Left renal cortex interstitium (tissue), 4 donors: ENCODE measurements at regions not wholly inside any gene's neighbourhood (a gene's known extent, or its start where the extent isn't known, plus 50 kb on each side); places are given as distances from the start of the nearest gene placed in this dataset.

Experiments used
- DNase-seq, 4 donors: peaks; one replicate each; pipeline ENCODE4 v3.0.0-alpha.2; 2013; ENCODE audit warnings: low read depth in 4 of 4, low spot score in 2 of 4, missing footprints in 1 of 4

DNA sequence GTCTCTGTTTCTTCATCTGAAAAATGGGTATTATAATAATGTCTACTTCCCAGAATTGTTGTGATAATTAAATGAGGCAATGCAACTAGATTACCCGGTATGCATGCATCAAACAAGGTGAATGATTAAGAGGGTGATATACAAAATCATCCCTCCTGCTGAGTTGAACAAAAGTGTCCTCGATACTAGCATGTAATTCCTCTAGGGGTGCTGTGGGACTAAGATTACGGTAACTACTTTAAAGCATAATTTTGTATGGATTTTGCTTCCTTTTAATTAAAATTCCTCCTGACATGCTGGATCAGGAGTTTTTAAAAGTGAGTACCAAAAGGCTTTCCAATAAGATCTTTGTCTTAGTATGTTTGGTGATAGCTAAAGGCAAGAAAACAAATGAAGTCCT, 98.7 kb upstream of the PRMT6 start:
- DNase-seq: no peak

DNA sequence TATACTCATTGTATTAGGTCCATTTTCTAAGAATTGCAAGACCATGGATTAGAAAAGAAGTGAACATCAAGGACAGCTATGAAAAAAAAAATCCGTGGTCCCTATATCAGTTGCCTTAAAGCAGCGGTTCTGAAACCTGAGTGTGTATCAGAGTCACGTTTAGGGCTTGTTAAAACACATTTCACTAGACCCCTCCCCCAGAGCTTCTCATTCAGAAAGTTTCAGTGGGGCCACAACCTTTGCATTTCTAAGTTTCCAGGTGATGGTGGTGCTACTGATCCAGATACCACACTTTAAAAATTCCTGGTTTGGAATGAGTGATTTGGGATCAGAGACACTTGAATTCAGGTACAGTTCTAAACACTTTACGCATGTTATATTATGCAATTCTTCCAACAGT, 96.1 kb upstream of the PRMT6 start:
- no peak for DNase-seq

- DNase-seq: no peak
These were observed 94.8 kb upstream of the PRMT6 start for GRCh38 chr1:106961646-106962045.

DNA sequence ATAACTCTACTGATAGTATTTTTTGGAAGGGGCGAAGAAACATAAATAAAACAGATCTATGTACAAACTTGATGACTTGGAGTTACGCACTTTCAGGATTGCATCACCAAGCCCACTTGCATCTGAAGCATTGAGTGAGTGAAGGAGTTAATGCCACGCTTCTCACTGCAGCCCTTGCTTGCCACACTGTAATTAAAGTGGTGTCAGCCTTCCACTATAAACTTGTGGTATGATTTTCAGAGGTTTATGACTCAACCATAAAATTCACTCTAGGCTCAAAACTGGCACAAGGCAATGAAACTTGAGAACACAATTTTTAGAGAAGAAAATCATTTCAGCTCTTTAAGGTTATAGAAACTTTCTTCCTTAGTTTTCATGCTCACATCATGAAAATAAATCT, 93.9 kb upstream of the PRMT6 start:
- DNase-seq: no peak

- no peak for DNase-seq
These were observed 92.0 kb upstream of the PRMT6 start for GRCh38 chr1:106964495-106964894.

- DNase-seq: no peak
These were observed 87.8 kb upstream of the PRMT6 start for GRCh38 chr1:106968644-106969043.

DNA sequence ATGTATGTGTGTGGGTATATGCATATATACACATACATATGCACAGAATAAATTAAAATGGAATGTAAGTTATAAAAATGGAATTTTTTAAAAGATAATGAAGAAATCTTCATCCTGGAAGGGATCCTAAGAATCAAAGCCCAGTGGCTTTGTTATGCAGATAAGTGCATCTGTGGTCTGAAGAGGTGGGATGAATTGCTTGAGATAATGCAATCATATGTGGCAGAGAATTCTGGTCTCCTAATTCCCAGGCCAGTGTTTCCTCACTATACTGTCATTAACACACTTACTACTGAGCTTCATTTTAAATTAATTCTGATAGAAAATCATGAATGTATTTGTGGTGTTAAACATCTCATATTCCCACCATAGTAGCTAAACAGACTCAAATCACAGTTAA, 86.7 kb upstream of the PRMT6 start:
- no peak for DNase-seq

GRCh38 chr1:106972074-106972473, 84.4 kb upstream of the PRMT6 start:
- DNase-seq: no peak

DNA sequence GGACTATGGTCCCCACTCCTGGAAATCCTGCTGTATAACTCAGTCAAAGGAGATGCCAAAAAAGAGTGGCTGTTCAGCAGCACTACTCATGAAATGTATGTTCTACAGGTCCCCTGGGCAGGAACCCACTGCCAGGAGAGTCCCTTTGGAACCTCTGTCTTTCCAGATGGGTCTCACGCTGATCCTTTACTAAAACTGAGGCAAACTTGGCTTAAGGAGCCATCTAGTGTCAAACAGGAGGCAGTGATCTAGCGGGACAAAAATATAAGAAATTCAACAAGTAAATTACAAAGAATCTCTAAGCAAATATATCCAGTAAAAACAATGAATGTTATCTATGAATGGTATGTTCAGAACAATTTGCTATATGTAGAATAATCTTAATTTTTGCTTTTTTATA, 80.5 kb upstream of the PRMT6 start:
- DNase-seq: no peak

- no peak for DNase-seq
These were observed 77.8 kb upstream of the PRMT6 start for GRCh38 chr1:106978477-106979322.

GRCh38 chr1:106979371-106979770, 77.1 kb upstream of the PRMT6 start:
- DNase-seq: no peak

- no peak for DNase-seq
These were observed 76.4 kb upstream of the PRMT6 start for GRCh38 chr1:106980121-106980520.

DNA sequence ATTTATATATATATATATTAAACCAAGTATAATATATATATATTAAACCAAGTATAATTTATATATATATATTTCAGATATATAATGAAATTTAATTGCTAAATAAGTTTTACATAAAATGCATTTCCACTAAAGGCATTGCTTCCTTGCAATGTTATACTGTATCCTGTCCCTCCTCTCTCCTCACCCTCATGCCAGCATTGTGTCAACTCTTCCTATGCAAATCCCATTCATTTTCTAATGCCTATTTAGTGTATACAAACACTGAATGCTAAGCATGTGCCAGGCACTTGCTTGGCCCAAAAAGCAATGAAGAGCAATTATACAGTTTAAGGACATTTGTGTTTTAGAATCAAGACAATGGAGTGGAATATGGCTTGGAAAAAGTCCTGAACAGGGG, 71.7 kb upstream of the PRMT6 start:
- no peak for DNase-seq

- DNase-seq: no peak
These were observed 69.9 kb upstream of the PRMT6 start for GRCh38 chr1:106986603-106987002.

DNA sequence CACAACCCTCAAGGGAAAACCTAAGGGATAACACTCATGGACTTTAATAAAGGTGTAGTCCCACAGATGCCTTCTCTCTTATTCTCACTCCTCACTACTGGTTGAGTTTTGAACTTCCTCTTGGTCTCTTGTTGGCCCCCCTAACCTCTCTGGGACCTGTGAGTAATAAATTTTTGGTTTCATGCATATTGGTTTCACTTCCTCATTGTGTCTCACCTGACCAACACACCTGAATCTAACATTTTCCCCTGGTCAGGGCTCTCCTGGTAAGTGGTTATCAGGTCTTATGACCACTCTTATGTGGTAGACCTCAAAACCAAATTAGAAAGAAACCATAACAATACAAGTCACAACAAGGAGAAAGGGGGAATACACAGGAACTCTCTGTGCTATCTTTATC, 60.5 kb upstream of the PRMT6 start:
- DNase-seq: no peak

DNA sequence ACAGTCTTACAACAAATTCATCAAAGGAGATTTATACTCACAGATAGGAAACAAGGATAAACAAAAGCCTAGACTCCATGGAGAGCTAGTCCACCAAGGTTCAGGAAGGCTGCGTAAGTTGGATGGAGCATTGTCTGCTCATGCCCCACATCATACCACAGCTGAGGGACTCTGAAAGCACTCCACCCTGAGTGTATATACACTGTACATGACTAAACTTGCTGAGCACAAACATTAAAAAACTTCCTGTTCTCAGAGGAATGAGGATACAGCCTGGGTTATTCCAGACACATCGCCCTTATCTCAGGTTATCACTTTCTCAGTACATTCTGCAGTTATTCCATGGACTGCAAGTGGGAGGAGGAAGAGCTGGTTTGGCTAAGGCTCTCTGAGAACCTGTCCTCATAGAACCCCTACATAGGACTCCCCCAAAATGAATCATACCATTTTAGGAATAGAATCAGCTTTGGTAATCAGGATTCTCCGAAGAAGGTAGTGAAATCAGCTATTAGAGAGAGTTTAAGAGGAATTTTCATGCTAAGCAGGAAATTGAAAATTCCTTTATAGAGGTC, 58.0 kb upstream of the PRMT6 start:
- DNase-seq: no peak

- no peak for DNase-seq
These were observed 55.6 kb upstream of the PRMT6 start for GRCh38 chr1:107000902-107001301.

- DNase-seq: no peak
These were observed 52.5 kb upstream of the PRMT6 start for GRCh38 chr1:107003972-107004371.

- DNase-seq: no peak
These were observed 52.1 kb upstream of the PRMT6 start for GRCh38 chr1:107004421-107004820.
